ENCODE measurements at regions not wholly inside any gene's neighbourhood (a gene's known extent, or its start where the extent isn't known, plus 50 kb on each side); places are given as distances from the start of the nearest gene placed in this dataset.

- DNase-seq (peak; percentile 94), ATAC-seq (peak; percentile 29 to 48)
- intact Hi-C loops (cut with DNase I): loop anchor here in 1 of 2 donors (5.0 kb wide), 1 partner anchor 64 kb away; no protein-coding TSS in a partner anchor
These were observed 78.7 kb upstream of the PPARA start for GRCh38 chr22:46071451-46072109.

DNA sequence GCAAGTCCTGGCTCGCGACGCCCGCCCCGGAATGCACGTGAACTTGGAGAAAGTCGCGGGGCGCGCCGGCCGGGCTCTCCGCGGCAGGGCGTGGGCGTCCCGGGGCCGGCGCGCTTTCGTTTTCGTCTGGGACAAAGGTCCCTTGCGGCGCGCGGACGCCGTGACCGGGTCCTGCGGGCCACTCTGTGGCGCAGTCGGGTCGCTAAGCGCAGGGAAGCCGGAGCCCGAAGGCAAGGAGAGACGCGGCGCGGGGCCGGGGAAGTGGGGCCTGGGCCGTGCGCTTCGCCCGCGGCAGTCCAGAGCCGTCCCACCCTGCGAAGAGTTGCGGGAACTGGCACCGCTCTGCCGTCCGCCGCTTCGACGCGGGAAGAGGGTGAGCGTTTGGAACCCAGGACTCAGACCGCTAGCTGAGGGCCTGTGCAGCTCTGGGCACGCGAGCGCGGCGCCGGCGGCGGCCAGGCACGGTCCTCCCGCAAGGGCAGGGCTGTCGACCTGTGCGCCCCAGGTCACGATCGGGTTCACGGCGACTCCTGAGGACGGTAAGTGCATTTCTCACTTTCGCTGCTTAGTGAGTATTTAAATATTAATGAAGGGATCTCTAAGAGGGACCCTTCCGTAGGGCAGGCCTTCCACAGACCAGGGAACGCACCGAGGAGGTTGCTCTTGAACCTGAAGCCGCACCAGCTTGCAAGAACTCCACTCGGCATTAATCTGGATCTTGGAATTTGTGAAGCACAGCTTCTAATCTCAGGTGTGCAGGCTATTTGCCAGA lies 78.0 kb upstream of the PPARA start:
- intact Hi-C loops (cut with DNase I): loop anchor here in 1 of 2 donors (5.0 kb wide), 1 partner anchor 65 kb away; no protein-coding TSS in a partner anchor
- peak; percentile 1 for ATAC-seq

DNA sequence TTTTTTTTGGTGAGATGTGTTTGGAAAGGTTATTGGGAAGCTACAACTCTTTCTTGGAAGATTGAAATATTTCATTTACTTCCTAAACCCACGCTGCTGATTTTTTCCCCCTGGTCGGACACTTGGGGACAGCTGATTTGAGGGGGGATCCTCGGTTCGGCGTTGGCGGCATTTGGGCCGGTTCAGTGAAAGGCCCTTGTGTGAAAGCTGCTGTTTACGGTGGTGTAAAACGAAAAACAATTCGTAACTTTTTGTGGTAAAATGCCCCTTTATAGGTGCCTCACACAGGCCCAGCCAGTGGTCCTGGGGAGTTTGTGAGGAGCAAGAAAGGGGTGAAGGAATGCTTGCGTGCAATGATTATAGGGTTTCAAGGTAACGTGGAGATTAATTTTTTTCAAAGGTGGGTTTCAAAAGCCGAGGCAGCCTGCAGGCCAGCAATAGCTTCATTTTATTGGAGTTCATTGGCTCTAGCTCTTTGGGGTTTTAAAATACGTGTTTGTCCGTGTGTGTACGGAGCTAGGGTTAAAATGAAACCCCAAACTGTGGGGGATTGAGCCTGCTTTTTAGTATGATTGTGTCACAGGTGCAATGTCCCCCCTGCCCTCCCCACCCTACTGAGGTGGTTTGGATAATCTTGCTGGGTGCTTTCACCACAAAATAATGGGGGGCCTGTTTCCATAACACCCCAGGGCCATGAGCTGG lies 77.2 kb upstream of the PPARA start:
- intact Hi-C loops (cut with DNase I): loop anchor here in 1 of 2 donors (5.0 kb wide), 1 partner anchor 66 kb away; no protein-coding TSS in a partner anchor
- peak; percentile 7 for DNase-seq

More for the DNA sequence above, 78.0 kb upstream of the PPARA start:
- DNase-seq: peak; percentile 81

DNA sequence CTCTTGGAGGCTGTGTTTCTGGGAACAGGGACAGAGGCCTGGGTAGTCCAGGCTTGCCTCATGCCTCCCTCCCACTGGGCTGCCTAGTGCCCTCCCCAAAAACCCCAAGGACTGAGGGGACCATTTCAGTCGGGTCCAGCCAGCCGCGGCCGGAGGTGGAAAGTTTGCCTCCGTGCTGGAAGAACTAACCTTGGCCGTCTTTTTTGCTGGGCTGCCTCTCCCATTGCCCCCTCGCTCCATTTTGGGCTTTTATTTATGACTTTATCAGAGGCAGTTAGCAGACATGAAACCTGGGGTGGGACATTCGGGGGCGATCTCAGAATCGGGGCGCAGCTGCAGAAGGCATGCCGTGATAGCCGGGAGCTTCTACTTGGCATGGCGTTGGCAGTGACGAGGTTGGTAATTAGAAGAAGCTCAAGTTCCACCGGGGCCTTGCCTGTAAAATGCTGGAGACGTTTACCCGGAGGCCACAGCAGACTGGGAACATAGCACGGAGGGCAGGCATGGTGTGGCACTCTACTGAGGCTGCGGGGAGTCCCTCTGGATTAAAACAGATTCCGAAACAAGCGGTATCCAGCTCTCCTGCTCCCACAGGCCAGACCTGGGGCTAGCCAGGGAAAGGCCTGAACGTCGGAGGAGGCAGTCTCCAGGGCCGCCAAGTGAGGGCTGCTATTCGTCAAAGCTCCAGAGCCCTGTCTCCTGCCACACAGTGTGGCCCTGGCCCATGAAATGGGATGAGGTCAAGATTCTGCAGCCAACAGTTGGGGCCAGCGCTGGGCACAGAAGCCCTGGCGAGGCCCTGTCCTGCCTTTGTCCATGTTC lies 76.4 kb upstream of the PPARA start:
- intact Hi-C loops (cut with DNase I): loop anchor here in 1 of 2 donors (5.0 kb wide), 1 partner anchor 67 kb away; no protein-coding TSS in a partner anchor
- peak; percentile 44 for DNase-seq
- peak in 1 of 2 donors; percentile 2 for ATAC-seq

More for the DNA sequence above, 77.2 kb upstream of the PPARA start:
- ATAC-seq: no peak

DNA sequence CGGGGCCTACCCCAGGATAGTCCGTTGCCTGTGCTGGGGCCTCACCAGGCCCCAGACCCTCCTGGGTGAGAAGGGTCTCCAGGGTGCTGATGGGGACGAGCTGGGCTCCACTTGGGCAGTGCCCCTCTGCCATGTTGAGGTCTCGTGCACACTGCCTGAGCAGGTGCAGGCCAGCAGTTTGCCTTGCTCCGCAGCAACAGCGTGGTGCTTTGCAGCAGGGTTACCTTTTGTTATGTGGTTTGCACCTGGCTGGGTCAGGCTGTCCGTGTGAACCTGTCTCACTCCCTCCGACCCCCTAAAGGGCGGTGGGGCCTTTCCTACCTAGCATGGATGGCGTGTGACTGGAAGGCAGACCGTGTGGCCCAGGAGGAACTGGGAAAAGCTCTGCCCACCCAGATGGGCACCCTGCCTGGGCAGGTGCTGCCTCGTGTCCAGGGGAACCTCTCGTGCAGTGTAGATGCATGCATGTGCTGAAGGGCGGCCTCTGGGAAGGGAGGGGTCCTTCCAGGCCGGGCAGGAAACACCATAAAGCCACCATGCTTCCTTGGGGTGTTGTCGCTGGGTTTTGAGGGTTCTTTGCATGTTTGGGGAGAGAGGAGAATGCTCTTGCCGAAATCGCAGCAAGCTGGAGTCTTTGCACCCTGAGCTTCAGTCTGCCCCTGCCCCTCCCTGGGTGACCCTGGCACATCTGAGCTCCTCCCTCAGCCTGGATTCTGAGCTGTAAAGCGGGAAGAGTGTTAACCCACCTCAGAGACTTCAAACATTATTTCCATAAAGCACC lies 75.4 kb upstream of the PPARA start:
- intact Hi-C loops (cut with DNase I): loop anchor here in 1 of 2 donors (5.0 kb wide), 2 partner anchors 37 to 68 kb away; no protein-coding TSS in a partner anchor
- ATAC-seq: no peak
- peak; percentile 29 for DNase-seq

GRCh38 chr22:46075764-46076531 lies 74.4 kb upstream of the PPARA start:
- DNase-seq: peak; percentile 21
- intact Hi-C loops (cut with DNase I): loop anchor here in 1 of 2 donors (5.0 kb wide), 1 partner anchor 36 kb away; no protein-coding TSS in a partner anchor
- ATAC-seq: no peak

DNA sequence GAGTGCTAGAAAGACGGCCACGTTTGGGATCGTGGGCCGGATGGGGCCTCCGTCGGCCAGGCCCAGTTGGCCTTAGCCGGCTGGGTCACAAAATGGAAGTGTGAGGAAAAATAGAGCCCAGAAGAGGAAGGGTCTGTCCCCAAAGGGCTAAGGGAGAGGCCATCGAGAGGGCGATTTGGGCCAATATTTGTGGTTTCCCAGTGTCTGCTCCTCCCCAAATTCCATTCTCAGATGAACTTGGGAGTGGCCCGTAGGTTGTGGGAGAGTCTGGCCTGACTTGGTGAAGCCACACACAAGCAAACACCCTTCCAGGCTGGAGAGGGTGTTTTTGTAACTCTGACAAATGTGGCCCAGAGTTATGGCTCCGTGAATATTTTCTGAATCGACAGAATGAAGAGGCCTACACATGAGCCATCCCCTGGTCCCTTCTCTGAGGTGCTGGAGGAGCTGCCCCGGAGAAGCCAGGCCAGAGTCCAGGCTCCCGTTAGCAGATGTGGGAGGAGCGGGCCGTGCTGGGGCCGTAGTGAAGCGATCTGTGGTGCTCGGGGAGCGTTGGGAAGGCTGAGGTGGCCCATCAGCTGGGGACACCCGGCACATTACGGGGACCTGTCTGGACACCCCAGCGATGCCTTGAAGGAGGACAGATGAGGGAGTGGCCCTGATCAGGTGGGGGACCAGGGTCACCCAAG lies 73.5 kb upstream of the PPARA start:
- ATAC-seq (peak in 1 of 2 donors; percentile 1), DNase-seq (peak; percentile 45)
- intact Hi-C loops (cut with DNase I): loop anchor here in 1 of 2 donors (5.0 kb wide), 1 partner anchor 36 kb away; no protein-coding TSS in a partner anchor

DNA sequence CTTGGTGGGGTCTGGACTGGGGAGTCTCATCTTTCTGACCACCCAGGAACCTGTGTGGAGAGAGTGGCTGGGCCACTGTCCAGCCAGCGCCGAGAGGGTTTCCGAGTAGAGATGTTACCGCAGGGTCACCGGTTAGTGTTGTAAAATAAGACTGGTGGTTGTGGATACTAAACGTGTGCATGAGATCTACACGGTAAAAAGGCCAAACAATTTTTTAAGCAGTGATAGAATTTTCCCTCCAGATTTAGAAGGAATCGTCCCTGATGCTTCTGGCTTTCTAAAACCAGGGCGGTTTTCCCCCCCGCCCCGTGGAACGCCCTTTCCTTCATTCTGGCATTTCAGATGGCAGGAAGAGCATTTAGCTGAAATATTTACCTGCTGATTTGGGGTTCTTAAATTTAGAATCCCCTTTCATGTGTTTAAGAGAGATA lies 72.6 kb upstream of the PPARA start:
- ATAC-seq (no peak), DNase-seq (peak; percentile 25)
- intact Hi-C loops (cut with DNase I): loop anchor here in 1 of 2 donors (5.0 kb wide), 1 partner anchor 35 kb away; no protein-coding TSS in a partner anchor

DNA sequence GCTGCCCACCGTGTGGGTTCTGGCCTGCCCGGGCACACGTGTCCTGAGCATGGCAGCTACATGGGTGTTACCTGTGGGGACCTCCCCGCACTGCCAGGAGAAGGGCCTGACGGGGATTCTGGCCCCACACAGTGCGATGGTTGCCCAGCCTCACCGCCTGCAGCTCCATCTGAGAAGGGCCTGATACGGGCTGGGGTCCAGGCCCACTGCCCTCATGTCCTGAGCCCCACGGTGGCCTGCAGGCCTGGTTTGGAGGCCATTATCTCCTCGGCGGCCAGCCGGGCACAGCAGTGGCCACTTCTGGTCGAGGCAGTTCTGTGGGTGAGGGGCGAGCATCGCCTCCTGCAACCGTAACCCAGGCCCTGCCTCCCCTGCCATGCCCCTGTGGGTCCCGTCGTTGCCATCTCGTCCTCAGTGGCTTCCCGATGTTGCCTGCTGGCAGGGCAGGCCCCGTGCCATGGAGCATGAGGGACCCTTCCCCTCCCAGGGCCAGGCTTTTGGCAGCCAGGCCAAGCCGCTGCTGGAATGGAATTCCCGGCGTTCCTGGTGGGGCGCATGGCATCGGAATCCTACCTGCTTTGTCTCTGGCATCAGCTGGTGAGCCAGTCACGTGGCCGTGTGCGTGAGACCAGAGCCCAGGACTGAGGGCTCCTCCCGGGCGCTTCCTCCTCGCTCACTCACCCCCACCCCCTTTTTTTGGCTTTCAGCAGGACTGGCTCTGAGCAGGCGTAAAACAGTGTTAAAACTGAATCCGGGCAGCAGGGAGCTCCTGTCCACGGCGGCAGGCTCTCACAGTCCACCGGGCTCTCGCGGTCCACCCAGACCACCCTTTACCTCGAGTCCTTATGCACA lies 71.9 kb upstream of the PPARA start:
- DNase-seq (peak; percentile 84), ATAC-seq (peak; percentile 43 to 52)
- intact Hi-C loops (cut with DNase I): loop anchor here in 1 of 2 donors (5.0 kb wide), 1 partner anchor 34 kb away; no protein-coding TSS in a partner anchor

DNA sequence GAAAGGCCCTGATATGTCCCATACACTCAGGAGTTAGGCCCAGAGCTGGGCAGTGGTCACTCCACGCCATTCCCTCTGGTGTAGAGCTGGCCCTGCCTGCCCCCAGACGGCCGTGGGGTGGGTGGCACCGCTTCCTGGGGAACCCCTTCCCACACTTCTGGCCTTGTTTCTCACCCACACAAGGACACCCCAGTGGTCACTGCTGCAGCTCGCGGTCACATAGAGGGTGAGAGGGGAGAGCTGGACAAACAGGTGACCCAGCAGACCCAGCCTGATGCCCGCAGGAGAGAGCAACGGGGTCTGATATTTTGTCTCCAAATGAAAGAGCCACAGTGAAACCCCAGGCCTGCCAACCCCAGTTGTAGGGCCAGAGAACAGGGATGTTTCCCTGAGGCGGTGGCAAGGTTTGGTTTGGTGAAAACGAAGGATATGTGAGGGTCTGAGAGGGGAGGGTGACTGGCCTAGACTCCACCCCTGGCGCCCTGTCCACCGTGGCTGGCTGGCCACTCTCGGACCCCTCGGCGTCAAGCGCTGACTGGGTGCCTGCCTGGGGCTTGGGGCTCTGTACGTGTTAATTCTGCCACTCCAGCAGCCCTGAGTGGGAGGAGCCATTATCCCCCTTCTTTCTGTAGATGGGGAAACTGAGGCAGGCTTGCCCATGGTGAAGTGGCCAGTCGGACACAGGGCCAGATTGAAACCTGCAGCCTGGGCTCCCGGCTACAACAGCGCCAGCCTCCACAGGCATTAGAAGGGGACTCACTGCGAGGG lies 71.0 kb upstream of the PPARA start:
- peak in 1 of 2 donors; percentile 3 for ATAC-seq
- intact Hi-C loops (cut with DNase I): loop anchor here in 1 of 2 donors (5.0 kb wide), 1 partner anchor 33 kb away; no protein-coding TSS in a partner anchor
- peak; percentile 37 for DNase-seq

DNA sequence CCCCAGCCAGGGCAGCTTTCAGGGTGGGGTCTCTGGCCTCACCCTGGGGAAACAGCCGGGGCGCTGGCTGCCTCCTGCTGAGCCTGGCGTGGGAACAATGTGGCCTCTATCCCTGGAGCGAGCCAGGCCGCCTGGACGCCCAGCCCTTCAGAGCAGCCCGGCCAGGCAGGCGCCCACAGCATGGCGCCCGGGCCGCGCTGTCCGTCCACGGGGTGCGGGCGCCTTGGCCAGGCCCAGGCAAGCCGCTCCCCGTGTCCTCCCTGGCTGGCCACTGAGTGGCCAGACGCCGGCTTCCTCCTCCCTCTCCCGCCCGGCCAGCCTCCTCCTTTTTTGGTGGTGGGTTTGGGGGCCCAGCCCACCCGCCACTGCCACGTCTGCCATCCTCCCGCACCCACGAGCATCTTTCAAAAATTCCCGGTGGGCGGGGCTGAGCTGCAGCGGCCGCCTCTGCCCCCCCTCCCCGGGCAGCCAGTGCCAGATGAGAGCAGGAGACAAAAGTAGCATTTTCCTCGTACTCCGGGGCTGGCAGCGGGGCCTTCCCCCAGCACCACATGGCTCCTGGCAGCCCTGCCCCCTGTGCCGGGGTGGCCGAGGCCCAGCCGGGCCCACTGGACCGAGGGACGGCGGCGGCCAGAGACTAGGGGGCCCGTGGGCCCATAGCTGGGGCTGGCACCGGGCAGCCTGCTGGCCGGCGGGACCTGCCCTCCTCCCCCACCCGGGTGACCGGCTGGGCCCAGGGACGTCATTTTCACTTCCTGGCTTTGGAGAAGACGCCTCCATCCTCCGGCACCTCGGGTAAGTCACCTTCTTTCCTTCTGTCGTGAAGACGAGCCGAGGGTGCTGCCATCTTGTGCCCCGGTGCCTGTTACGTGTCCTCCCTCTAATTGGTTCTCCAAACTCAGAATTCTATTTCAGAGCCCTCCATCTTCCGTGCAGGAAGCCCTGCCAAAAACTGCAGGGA lies 70.2 kb upstream of the PPARA start:
- intact Hi-C loops (cut with DNase I): loop anchor here in 1 of 2 donors (5.0 kb wide), 1 partner anchor 32 kb away; no protein-coding TSS in a partner anchor
- peak; percentile 86 for DNase-seq
- peak; percentile 56 to 61 for ATAC-seq

- peak; percentile 24 for DNase-seq
- ATAC-seq: no peak
- intact Hi-C loops (cut with DNase I): no loop called here
These were observed 69.1 kb upstream of the PPARA start for GRCh38 chr22:46081036-46081830.

DNA sequence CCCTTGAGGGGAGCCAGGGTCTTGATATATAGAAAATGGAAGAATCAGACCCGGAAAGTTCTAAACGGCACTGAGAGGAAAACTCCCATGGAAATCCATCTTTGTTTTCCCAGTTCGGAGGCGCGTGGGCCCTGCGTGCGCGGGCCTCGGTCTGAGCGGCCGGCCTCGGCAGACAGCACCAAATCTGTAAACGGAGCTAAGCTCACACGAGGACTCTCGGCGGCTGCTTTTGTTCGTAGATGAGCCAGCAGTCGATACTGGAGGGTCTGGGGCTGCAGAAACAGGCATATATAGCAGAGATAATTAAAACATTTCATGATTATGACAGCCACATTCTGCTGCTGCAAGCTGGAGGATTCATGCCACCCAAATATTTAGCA lies 68.5 kb upstream of the PPARA start:
- no peak for ATAC-seq
- DNase-seq: peak; percentile 31
- intact Hi-C loops (cut with DNase I): no loop called here
